RKO (cell line): ENCODE measurements at regions not wholly inside any gene's neighbourhood (a gene's known extent, or its start where the extent isn't known, plus 50 kb on each side); places are given as distances from the start of the nearest gene placed in this dataset.
A peak's percentile ranks its signal among the peaks of the same experiment; 100 is the strongest.

Source experiments
- DNase-seq: peaks from one replicate; pipeline ENCODE4 v3.0.0-alpha.2; 2016; ENCODE audit warnings: low spot score

- DNase-seq, result no peak
These were observed 50.4 kb upstream of the GGTA1 start for GRCh38 chr9:121550041-121550440.

GRCh38 chr9:121550569-121551512, 51.2 kb upstream of the GGTA1 start:
- peak; percentile 49 for DNase-seq

- DNase-seq, result no peak
These were observed 52.5 kb upstream of the GGTA1 start for GRCh38 chr9:121551985-121552753.

- DNase-seq, result no peak
These were observed 56.4 kb upstream of the GGTA1 start for GRCh38 chr9:121556082-121556481.

- peak; percentile 42 for DNase-seq
These were observed 56.9 kb upstream of the GGTA1 start for GRCh38 chr9:121556580-121556979.

GRCh38 chr9:121557581-121558447, 58.2 kb upstream of the GGTA1 start:
- DNase-seq, result no peak

- DNase-seq, result no peak
These were observed 58.8 kb upstream of the GGTA1 start for GRCh38 chr9:121558473-121558872.

- peak; percentile 61 for DNase-seq
These were observed 59.5 kb upstream of the GGTA1 start for GRCh38 chr9:121559183-121559582.

- no peak for DNase-seq
These were observed 61.3 kb upstream of the GGTA1 start for GRCh38 chr9:121560921-121561320.

- DNase-seq, result no peak
These were observed 62.0 kb upstream of the GGTA1 start for GRCh38 chr9:121561385-121562222.

- DNase-seq, result no peak
These were observed 62.7 kb upstream of the GGTA1 start for GRCh38 chr9:121562301-121562700.

GRCh38 chr9:121563425-121563824, 63.8 kb upstream of the GGTA1 start:
- DNase-seq, result no peak

GRCh38 chr9:121563881-121564460, 64.3 kb upstream of the GGTA1 start:
- no peak for DNase-seq

- no peak for DNase-seq
These were observed 65.0 kb upstream of the GGTA1 start for GRCh38 chr9:121564504-121565260.

GRCh38 chr9:121566481-121567465, 67.1 kb upstream of the GGTA1 start:
- peak; percentile 39 for DNase-seq

- DNase-seq, result no peak
These were observed 68.1 kb upstream of the GGTA1 start for GRCh38 chr9:121567500-121568342.

GRCh38 chr9:121568343-121569265, 69.0 kb upstream of the GGTA1 start:
- no peak for DNase-seq
